ENCODE measurements at regions not wholly inside any gene's neighbourhood (a gene's known extent, or its start where the extent isn't known, plus 50 kb on each side); places are given as distances from the start of the nearest gene placed in this dataset.

- intact Hi-C loops (cut with micrococcal nuclease) = no loop called here
Measured at GRCh38 chr2:43022896-43023295, 203.5 kb downstream of the ZFP36L2 start.

GRCh38 chr2:43021791-43022509 lies 204.5 kb downstream of the ZFP36L2 start:
- intact Hi-C loops (cut with micrococcal nuclease) = no loop called here

GRCh38 chr2:43020990-43021669 lies 205.3 kb downstream of the ZFP36L2 start:
- intact Hi-C loops (cut with micrococcal nuclease) = no loop called here

GRCh38 chr2:43020296-43020695 lies 206.1 kb downstream of the ZFP36L2 start:
- intact Hi-C loops (cut with micrococcal nuclease) = no loop called here

GRCh38 chr2:43019536-43020183 lies 206.7 kb downstream of the ZFP36L2 start:
- intact Hi-C loops (cut with micrococcal nuclease) = no loop called here

- intact Hi-C loops (cut with micrococcal nuclease) = no loop called here
Measured at GRCh38 chr2:43019025-43019367, 207.4 kb downstream of the ZFP36L2 start.

GRCh38 chr2:43018179-43019024 lies 208.0 kb downstream of the ZFP36L2 start:
- intact Hi-C loops (cut with micrococcal nuclease) = no loop called here

- intact Hi-C loops (cut with micrococcal nuclease) = no loop called here
Measured at GRCh38 chr2:43013821-43014345, 212.5 kb downstream of the ZFP36L2 start.

GRCh38 chr2:43012966-43013365 lies 213.4 kb downstream of the ZFP36L2 start:
- intact Hi-C loops (cut with micrococcal nuclease) = no loop called here

- intact Hi-C loops (cut with micrococcal nuclease) = no loop called here
Measured at GRCh38 chr2:43011158-43011491, 215.3 kb downstream of the ZFP36L2 start.

- intact Hi-C loops (cut with micrococcal nuclease) = no loop called here
Measured at GRCh38 chr2:43010438-43011157, 215.8 kb downstream of the ZFP36L2 start.

- intact Hi-C loops (cut with micrococcal nuclease) = no loop called here
Measured at GRCh38 chr2:43009448-43009847, 217.0 kb downstream of the ZFP36L2 start.

GRCh38 chr2:43008388-43008787 lies 216.0 kb upstream of the HAAO start:
- intact Hi-C loops (cut with micrococcal nuclease) = no loop called here

- intact Hi-C loops (cut with micrococcal nuclease) = no loop called here
Measured at GRCh38 chr2:43007901-43008300, 215.5 kb upstream of the HAAO start.

GRCh38 chr2:43006834-43007543 lies 214.6 kb upstream of the HAAO start:
- intact Hi-C loops (cut with micrococcal nuclease) = no loop called here

- intact Hi-C loops (cut with micrococcal nuclease) = no loop called here
Measured at GRCh38 chr2:43005975-43006833, 213.8 kb upstream of the HAAO start.

GRCh38 chr2:43005245-43005974 lies 213.0 kb upstream of the HAAO start:
- intact Hi-C loops (cut with micrococcal nuclease) = no loop called here

GRCh38 chr2:43004879-43005244 lies 212.5 kb upstream of the HAAO start:
- intact Hi-C loops (cut with micrococcal nuclease) = no loop called here

Measured in T-helper 2 cell treated with Interferon-gamma antibody and Interleukin-4, amounts not matched to agents 100 ng/mL and 5 ng/mL, for 36 hours (primary cell).